ENCODE measurements at regions not wholly inside any gene's neighbourhood (a gene's known extent, or its start where the extent isn't known, plus 50 kb on each side); places are given as distances from the start of the nearest gene placed in this dataset.
"Not testable (repeated sequence)": the region's sequence is repeated elsewhere in the genome, so short reads cannot be mapped to it uniquely, and the experiment has no call there.

DNA sequence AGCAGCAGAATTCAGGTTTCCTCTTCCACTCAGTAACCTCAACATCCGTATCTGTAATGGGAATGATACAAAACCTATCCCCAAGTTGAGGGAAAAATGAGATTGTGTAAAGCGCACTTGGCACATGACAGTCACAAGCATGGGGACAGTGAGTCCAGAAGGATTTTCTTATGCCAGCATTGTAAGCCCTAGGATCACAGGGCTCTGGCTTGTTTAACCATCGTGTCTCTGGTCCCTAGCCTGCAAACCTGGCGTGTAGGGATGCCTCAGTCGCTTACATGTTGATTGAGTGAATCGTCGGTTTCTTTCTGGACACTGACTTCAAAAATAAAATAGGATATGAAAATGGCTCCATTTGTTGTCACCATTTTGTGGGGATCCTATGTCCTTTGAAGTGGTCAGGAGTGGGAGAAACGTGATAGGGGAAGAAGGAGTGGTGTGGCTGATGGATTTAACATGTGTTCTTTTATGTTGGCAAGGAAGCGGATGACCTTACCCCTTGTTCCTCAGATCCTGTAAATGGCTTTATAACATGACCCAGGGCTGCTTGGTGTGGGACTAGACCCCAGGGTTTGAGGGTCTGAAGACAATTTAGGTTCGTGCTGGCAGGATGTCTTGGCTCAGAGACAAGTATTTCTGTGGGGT, 193.3 kb downstream of the NPIPA7 start:
- not testable (repeated sequence) for TF ChIP-seq POLR2A (IDR thresholded peaks at IDR 0.05)
- TF ChIP-seq, protein P1, sequence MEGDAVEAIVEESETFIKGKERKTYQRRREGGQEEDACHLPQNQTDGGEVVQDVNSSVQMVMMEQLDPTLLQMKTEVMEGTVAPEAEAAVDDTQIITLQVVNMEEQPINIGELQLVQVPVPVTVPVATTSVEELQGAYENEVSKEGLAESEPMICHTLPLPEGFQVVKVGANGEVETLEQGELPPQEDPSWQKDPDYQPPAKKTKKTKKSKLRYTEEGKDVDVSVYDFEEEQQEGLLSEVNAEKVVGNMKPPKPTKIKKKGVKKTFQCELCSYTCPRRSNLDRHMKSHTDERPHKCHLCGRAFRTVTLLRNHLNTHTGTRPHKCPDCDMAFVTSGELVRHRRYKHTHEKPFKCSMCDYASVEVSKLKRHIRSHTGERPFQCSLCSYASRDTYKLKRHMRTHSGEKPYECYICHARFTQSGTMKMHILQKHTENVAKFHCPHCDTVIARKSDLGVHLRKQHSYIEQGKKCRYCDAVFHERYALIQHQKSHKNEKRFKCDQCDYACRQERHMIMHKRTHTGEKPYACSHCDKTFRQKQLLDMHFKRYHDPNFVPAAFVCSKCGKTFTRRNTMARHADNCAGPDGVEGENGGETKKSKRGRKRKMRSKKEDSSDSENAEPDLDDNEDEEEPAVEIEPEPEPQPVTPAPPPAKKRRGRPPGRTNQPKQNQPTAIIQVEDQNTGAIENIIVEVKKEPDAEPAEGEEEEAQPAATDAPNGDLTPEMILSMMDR (IDR thresholded peaks at IDR 0.05) = not testable (repeated sequence)

All from uterus (tissue), 2 donors.